A673 (cell line): ENCODE measurements at regions not wholly inside any gene's neighbourhood (a gene's known extent, or its start where the extent isn't known, plus 50 kb on each side); places are given as distances from the start of the nearest gene placed in this dataset.

Experiments used
- BruUV-seq: library from RNA; stranded (reverse); fragments of 400-500 nt; replicated peaks from 2 replicates; lab custom pipeline; 2021; lab: Mats Ljungman, UMichigan
- CTCF ChIA-PET: fragments of 300-600 bp; sonication (Branson Sonifier 250); formaldehyde crosslinking; loops from one replicate; lab custom pipeline; 2022; ENCODE audit warnings: antibody characterized with exemption; lab: Charles Lee
- POLR2A ChIA-PET: fragments of 300-600 bp; sonication (Branson Sonifier 250); formaldehyde crosslinking; loops from one replicate; lab custom pipeline; 2022; ENCODE audit warnings: antibody characterized with exemption; ENCODE audit not compliant: low non-redundant PET; lab: Charles Lee
- DNase-seq: peaks from one replicate; pipeline ENCODE4 v3.0.0-alpha.2; 2015; ENCODE audit warnings: low spot score
- H3K27ac ChIP-seq: fragments of 200-600 bp; sonication (generic); 2 replicates; pipeline ENCODE4 v1.5.1; 2016; ENCODE audit warnings: mixed run types, low read depth, mild to moderate bottlenecking, mixed read lengths, antibody characterized with exemption, low read length; ENCODE audit not compliant: poor library complexity, severe bottlenecking
- H3K27me3 ChIP-seq: fragments of 200-600 bp; sonication (generic); replicated peaks from 2 replicates; pipeline ENCODE4 v1.6.1; 2017; ENCODE audit warnings: mixed run types, low read depth, mild to moderate bottlenecking, mixed read lengths, antibody characterized with exemption, low read length; ENCODE audit not compliant: insufficient read depth, poor library complexity
- H3K36me3 ChIP-seq: fragments of 200-600 bp; sonication (generic); 2 replicates; pipeline ENCODE4 v1.6.1; 2016; ENCODE audit warnings: mixed run types, mild to moderate bottlenecking, mixed read lengths, antibody characterized with exemption, low read length; ENCODE audit not compliant: insufficient read depth, poor library complexity, severe bottlenecking
- H3K4me1 ChIP-seq: fragments of 200-600 bp; sonication (generic); 2 replicates; pipeline ENCODE4 v1.6.1; 2017; ENCODE audit warnings: mixed run types, mild to moderate bottlenecking, mixed read lengths, antibody characterized with exemption, low read length; ENCODE audit not compliant: insufficient read depth, poor library complexity, severe bottlenecking
- H3K4me3 ChIP-seq: fragments of 200-600 bp; sonication (generic); 2 replicates; pipeline ENCODE4 v1.5.1; 2016; ENCODE audit warnings: low read depth, mixed run types, mild to moderate bottlenecking, mixed read lengths, low read length; ENCODE audit not compliant: poor library complexity, severe bottlenecking
- H3K9me3 ChIP-seq: fragments of 200-600 bp; sonication (generic); 2 replicates; pipeline ENCODE4 v1.6.1; 2016; ENCODE audit warnings: mixed run types, low read depth, mild to moderate bottlenecking, mixed read lengths, antibody characterized with exemption, low read length; ENCODE audit not compliant: poor library complexity, severe bottlenecking
- CTCF ChIP-seq: fragments of 300-800, 200-600 bp; sonication (generic); conservative IDR thresholded peaks from 2 replicates; pipeline ENCODE4 v1.5.1; 2017; ENCODE audit warnings: low read depth, mild to moderate bottlenecking, antibody characterized with exemption, low read length, moderate library complexity, mixed read lengths
- EZH2 ChIP-seq: fragments of 200-600 bp; sonication (generic); IDR thresholded peaks from 2 replicates; pipeline ENCODE4 v1.6.1; 2017; ENCODE audit warnings: borderline replicate concordance, low read depth, mild to moderate bottlenecking, mixed read lengths, antibody characterized with exemption, low read length; ENCODE audit not compliant: poor library complexity, severe bottlenecking
- intact Hi-C: fragments of 100-400 bp; cut with micrococcal nuclease; formaldehyde crosslinking; loops from one replicate; pipeline ENCODE4 v1.10.0; 2022; ENCODE audit not compliant: unreplicated experiment

- BruUV-seq, result no TSS peak
- no peaks in the 10 kb centered on the region for H3K4me1 ChIP-seq
- intact Hi-C loops, result loop anchor here (10.0 kb wide), 1 partner anchor 353 kb away; no protein-coding TSS in a partner anchor
- H3K4me3 ChIP-seq, result no peak overlapping the region
- ChIA-PET POLR2A (no interaction called here), CTCF (no interaction called here)
- no peaks in the 10 kb centered on the region for H3K36me3 ChIP-seq
- DNase-seq, result no peak
- TF ChIP-seq CTCF (no peak), EZH2 (no peak)
- H3K27ac ChIP-seq, result no peak overlapping the region
- H3K27me3 ChIP-seq, result no peaks in the 10 kb centered on the region
- H3K9me3 ChIP-seq, result no peaks in the 10 kb centered on the region
These were observed 88.8 kb upstream of the CCDC160 start for GRCh38 chrX:134148172-134148692.

- Histone ChIP-seq H3K9me3 (no peaks in the 10 kb centered on the region), H3K4me3 (no peak overlapping the region), H3K27me3 (no peaks in the 10 kb centered on the region), H3K27ac (no peak overlapping the region), H3K36me3 (no peaks in the 10 kb centered on the region), H3K4me1 (no peaks in the 10 kb centered on the region)
- intact Hi-C loops, result no loop called here
- TF ChIP-seq CTCF (no peak), EZH2 (no peak)
- no TSS peak for BruUV-seq
- DNase-seq, result no peak
- ChIA-PET POLR2A (no interaction called here), CTCF (interaction anchor here (0.6 kb wide), 1 partner anchor 91 kb away, joined by 4 read pairs; no protein-coding TSS in a partner anchor)
These were observed 78.0 kb upstream of the CCDC160 start for GRCh38 chrX:134158821-134159512.

GRCh38 chrX:134161162-134161561, 75.8 kb upstream of the CCDC160 start:
- Histone ChIP-seq H3K4me1 (no peaks in the 10 kb centered on the region), H3K9me3 (no peaks in the 10 kb centered on the region), H3K4me3 (no peak overlapping the region), H3K27ac (no peak overlapping the region), H3K27me3 (no peaks in the 10 kb centered on the region), H3K36me3 (no peaks in the 10 kb centered on the region)
- CTCF ChIA-PET, result no interaction called here
- POLR2A ChIA-PET, result no interaction called here
- intact Hi-C loops, result no loop called here
- TF ChIP-seq EZH2 (no peak), CTCF (no peak)
- no TSS peak for BruUV-seq
- DNase-seq, result no peak
